Omental fat pad (tissue), 3 donors: ENCODE measurements at regions not wholly inside any gene's neighbourhood (a gene's known extent, or its start where the extent isn't known, plus 50 kb on each side); places are given as distances from the start of the nearest gene placed in this dataset.

Source experiments
- ATAC-seq: fragments of 150-250 bp; one replicate; pipeline ENCODE4 v1.9.1; 2016; ENCODE audit warnings: mild to moderate bottlenecking, moderate library complexity; ENCODE audit not compliant: low FRiP score
- DNase-seq: peaks from one replicate; pipeline ENCODE4 v3.0.0-alpha.2; 2019; ENCODE audit warnings: low spot score
- CTCF ChIP-seq, 3 donors: fragments of 450-650 bp; IDR thresholded peaks; one replicate each; pipeline ENCODE4 v1.5.1; 2016 to 2017; ENCODE audit warnings: antibody characterized with exemption in 3 of 3, mild to moderate bottlenecking in 3 of 3, moderate library complexity in 2 of 3

- ATAC-seq (no peak), DNase-seq (no peak)
- no peak for TF ChIP-seq CTCF (IDR thresholded peaks at IDR 0.05)
These were observed 117.8 kb downstream of the C11orf91 start for GRCh38 chr11:33582636-33583325.

- no peak for DNase-seq
- ATAC-seq, result no peak
- no peak for TF ChIP-seq CTCF (IDR thresholded peaks at IDR 0.05)
These were observed 121.5 kb downstream of the C11orf91 start for GRCh38 chr11:33579101-33579500.

- no peak for TF ChIP-seq CTCF (IDR thresholded peaks at IDR 0.05)
- ATAC-seq, result no peak
- DNase-seq, result no peak
These were observed 123.4 kb downstream of the C11orf91 start for GRCh38 chr11:33577204-33577603.

GRCh38 chr11:33575311-33575710 is 125.3 kb downstream of the C11orf91 start:
- ATAC-seq (no peak), DNase-seq (no peak)
- no peak for TF ChIP-seq CTCF (IDR thresholded peaks at IDR 0.05)

GRCh38 chr11:33574331-33574730 is 126.3 kb downstream of the C11orf91 start:
- ATAC-seq (no peak), DNase-seq (no peak)
- TF ChIP-seq CTCF (IDR thresholded peaks at IDR 0.05), result no peak

- no peak for TF ChIP-seq CTCF (IDR thresholded peaks at IDR 0.05)
- ATAC-seq (no peak), DNase-seq (no peak)
These were observed 131.3 kb downstream of the C11orf91 start for GRCh38 chr11:33569333-33569732.

- DNase-seq (no peak), ATAC-seq (no peak)
- no peak for TF ChIP-seq CTCF (IDR thresholded peaks at IDR 0.05)
These were observed 133.6 kb downstream of the C11orf91 start for GRCh38 chr11:33567004-33567403.
